DMS53 treated with DMSO at 0.1 percent for 48 hours (cell line): ENCODE measurements at regions not wholly inside any gene's neighbourhood (a gene's known extent, or its start where the extent isn't known, plus 50 kb on each side); places are given as distances from the start of the nearest gene placed in this dataset.
A peak's percentile ranks its signal among the peaks of the same experiment; 100 is the strongest.
"Not testable (repeated sequence)": the region's sequence is repeated elsewhere in the genome, so short reads cannot be mapped to it uniquely, and the experiment has no call there.

ENCODE experiments used
- DNase-seq: peaks from one replicate; lab custom pipeline; 2025; ENCODE audit not compliant: unreplicated experiment; lab: John Stamatoyannopoulos, UW

GRCh38 chr10:38209332-38209731 lies 115.2 kb downstream of the ZNF37A start:
- DNase-seq = no peak

GRCh38 chr10:38209748-38210147 lies 115.6 kb downstream of the ZNF37A start:
- not testable (repeated sequence) for DNase-seq

DNA sequence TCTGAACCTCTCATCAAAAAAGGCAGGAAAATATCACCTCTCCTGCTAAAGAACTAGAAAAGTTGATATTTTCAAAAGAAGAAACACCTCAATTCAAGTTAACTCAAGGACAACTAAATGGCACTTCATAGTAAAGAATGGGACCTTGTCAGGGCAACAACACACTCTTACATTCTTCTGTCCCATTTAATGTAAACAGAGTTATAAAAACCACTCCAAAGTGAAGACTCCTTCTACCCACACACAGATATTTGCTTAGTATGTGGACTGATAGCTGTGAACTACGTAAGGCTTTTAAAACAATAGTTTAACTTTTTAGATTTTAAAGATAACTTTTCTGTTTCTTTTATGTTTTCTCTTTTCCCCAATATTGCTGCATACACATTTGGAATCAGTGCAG lies 118.3 kb downstream of the ZNF37A start:
- DNase-seq = no peak

DNA sequence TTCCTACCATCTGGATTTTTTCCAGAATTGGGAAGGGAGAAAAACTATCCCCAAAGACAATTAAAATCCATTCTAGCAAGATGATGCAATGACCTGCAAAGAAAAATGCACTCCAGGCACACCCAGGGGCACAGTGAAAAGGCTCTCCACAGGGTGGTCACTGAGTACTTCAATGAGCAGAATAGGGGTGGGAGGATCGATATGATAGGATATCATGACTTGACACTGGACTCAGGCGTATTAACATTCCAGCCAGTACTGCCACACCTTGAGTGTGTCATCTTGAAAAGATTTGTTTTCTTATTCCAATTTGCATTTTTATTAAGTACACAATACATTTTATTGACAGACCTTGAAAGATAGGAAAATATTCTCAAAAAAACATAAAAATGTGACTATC lies 132.2 kb downstream of the ZNF37A start:
- no peak for DNase-seq

DNA sequence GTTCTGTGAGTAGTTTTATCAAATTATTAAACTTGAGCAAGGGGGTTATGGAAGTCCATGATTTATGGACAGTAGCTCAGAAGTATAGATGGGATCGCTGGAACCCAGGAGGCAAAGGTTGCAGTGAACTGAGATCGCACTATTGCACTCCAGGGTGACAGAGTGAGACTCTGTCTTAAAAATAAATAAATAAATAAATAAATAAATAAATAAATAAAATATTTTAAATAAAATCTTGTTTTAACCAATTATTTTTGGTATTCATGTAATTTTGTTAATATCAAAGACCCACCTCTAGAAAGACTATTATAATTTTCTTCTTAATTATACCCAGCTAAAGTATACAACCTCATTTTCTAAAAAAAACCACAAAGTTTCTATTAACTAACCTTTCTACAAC lies 134.3 kb downstream of the ZNF37A start:
- DNase-seq = no peak

DNA sequence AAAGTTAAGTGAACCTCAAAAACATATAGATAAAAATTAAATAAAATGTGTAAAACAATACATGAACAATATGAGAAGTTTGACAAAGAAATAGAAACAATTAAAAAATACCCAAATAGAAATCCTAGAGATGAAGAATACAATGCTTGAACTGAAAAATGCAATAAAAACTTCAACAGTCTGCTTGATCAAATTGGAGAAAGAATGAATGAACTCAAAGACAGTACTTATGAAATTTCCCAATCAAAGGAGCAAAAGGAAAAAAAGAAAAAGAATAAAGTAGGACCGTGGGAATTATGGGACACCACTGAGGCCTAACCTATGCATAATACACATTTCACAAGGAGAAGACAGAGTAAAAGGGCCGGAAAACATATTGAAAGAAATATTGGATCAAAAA lies 144.3 kb downstream of the ZNF37A start:
- not testable (repeated sequence) for DNase-seq

DNA sequence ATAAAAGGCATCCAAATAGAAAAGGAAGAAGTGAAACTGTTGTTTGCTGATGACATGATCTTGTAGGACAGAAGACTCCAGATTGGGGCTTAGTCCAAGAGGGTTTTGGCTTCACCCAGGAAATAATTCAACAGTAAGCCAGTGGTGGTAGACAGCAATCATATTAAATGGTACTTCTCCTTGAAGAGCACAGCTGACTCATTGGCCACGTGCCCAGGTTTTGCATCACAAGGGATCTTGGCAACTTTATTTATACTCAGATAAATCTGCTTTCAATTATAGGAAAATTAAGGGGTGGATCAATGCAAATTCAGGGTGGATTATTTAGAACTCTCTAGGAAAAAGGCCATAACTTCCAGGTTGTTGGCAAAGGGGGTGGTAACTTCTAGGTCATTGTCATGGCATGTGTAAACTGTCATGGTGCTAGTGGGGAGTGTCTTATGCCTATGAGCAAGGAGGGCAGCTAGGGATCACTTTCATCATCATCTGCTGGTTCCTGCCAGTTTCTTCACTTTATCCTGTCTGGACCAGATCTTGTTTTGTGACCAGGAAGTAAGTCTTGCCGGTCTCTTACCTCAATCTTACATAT lies 148.0 kb downstream of the ZNF37A start:
- DNase-seq = not testable (repeated sequence)

DNA sequence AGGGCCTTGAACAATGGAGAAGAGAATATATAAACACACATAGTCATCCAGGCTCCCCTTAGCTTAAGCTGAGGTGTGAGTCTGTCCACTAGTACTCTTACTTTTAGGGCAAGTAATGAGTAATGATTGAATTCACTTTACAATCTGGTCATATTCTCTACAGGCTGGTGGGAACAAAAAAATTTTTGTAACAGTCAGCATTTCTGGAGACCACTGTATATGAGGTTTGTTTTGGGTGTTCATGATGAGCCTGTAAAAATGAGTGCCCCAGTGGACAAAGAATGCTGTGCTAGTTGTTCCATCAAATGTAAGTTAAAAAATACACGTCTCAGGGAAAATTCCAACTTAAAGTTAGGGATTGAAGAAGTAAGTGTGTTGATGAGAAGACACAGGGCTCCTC lies 154.0 kb downstream of the ZNF37A start:
- not testable (repeated sequence) for DNase-seq

DNA sequence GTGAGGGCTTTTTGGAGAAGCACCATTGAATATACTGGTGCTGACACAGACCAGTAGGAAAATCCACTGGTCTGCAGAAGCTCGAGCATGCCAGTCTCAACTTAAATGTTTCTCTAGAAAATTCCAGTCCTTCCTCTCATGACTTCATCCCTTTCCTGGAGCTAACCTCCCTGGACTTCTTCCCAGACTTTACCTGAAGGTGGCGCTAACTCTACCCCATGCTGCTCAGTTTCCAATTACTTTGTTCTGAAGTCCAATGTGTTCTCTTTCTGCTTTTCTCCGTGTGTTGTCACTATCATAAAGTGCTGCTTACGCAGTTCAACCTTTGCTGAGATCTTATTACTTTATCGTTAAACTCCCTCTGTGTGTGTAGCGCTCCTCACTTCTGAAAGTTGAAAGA lies 158.4 kb downstream of the ZNF37A start:
- DNase-seq = not testable (repeated sequence)

DNA sequence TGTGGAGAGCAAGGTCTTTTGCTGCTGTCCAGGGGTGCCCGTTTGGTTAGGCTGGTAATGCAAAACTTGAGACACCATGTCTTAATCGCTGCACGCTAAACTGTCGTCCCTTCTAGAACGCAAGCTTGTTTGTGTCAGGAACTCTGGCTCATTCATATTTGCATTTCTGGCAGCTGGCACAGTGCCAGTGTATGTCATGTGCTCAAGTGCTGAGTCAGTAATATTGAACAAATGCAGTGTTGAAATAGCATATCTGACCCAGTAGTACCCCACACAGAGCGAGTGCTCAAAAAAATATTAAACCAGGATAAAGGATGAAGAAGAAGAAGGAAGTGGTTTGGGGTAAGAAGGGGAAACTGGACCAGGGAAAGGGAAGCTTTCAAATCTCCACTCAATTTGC lies 173.4 kb downstream of the ZNF37A start:
- not testable (repeated sequence) for DNase-seq

DNA sequence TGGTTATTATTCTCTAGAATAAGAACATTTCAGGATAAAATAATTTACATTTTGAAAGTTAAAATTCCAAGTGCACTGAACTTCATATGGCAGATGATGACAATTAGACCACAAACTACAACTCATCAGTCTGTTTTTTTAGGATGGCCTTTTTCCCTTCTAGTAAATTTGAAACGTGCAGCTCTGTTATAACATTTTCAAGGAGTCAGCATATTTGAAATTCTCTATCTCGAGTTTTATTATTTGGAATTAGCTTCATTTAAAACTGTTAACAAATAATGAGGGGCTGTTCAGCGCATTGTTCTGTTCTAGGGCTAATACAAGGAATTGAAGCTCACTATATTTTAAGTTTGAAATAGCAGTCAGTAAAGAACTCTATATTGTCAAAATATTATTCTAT lies 176.9 kb downstream of the ZNF37A start:
- not testable (repeated sequence) for DNase-seq

DNA sequence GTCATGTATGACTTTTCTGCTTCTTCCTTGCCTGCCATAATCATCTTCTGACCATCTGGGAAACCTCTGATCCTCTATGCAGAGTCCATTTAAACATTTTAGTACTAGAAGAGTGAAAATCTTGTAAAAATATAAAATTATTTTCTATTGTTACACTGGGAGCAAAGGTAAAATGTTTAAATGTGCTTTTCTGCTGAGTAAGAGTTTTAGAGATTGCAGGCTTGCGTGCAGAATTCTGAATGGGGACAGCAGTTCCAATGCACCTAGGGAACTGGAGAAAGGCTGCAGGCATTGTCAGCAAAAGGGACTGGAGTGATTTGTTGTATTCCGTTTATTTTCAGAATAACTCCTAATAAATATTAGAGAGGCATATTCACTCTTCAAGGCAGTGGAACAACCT lies 180.7 kb downstream of the ZNF37A start:
- not testable (repeated sequence) for DNase-seq

DNA sequence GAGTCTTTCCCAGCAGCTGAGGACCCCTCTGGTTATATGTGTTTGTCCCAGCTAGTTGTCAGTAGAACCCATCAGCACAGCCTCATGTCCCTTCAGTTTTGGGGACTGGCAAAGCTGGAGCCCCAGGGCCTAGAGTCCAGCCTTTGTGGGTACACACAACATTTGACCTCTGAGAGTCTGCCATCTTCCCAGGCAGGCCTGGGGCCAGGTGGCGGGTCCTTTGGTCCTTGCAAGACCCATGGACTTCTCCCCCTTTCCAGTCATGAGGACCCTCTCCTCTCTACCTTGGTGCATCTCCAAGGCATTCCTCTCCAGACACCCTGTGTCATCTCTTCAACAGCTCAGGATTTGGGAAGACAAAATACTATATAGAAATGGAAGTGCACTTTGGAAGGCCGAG lies 198.4 kb downstream of the ZNF37A start:
- not testable (repeated sequence) for DNase-seq

- DNase-seq = not testable (repeated sequence)
Measured at GRCh38 chr10:38310111-38310510, 216.0 kb downstream of the ZNF37A start.

DNA sequence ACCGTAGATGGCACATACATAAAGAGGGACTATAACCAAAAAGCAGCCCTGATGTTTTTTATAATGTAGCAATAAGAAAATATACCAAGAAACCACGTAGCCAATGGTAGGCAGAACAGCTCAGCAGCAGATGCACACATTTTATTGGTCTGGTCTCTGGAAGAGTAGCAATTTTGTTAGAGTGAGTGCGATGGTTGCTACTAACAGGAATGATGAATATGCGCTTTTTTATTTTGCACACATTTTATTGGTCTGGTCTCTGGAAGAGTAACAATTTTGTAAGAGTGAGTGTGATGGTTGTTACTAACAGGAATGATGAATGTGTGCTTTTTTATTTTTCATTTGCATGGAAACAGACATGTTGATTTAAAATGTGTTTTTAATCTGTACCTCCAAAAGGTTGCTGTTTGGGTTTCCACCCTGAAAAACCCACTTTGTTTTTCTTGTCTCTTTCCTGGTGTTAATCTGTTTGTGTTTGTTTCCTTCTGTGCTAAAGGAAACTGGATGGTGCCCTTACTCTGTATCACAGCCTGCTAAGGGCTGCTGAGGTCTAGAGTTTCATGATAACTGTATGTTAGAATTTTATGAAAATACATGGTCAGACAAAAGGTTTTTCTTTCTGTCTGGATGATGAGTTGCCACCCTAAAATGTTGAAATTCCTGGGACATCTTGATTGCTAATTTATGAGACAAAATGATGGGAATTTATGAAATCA lies 221.1 kb downstream of the ZNF37A start:
- DNase-seq = not testable (repeated sequence)

DNA sequence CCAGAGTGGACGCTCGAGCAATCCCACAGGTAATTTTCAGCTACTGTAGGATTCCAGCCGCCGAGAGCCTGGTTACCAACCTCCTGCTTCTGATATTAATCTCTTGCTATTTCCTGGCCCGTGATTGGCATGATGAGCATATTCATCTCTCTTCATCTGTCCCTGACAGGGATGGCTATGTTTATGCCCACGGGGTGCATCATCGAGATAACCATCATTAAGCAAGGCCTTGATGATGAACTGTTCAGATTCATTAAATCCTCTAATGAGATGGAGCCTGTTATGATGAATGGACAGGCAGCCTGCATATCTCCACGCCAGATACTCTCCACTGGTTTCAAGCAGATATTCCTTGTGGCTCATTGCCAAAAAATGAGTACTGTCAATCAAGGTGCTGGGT lies 227.3 kb downstream of the ZNF37A start:
- DNase-seq = not testable (repeated sequence)

- not testable (repeated sequence) for DNase-seq
Measured at GRCh38 chr10:38330306-38330705, 236.2 kb downstream of the ZNF37A start.

DNA sequence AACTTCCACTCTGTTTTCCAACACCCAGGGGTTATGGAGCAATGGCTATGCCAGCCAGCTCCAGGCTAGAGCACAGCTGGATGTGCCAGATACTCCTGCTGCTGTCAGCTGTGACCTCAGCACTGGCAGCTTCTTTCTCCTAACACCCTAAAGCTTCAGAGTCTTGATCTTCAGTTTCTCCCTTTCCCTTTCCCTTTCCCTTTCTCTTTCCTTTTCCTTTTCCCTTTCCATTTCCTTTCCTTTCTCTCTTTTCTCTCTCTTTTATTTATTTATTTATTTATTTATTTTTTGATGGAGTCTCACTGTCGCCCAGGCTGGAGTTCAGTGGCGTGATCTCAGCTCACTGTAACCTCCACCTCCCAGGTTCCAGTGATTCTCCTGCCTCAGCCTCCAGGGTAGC lies 237.0 kb downstream of the ZNF37A start:
- not testable (repeated sequence) for DNase-seq

- DNase-seq = not testable (repeated sequence)
Measured at GRCh38 chr10:38333699-38334098, 239.6 kb downstream of the ZNF37A start.

DNA sequence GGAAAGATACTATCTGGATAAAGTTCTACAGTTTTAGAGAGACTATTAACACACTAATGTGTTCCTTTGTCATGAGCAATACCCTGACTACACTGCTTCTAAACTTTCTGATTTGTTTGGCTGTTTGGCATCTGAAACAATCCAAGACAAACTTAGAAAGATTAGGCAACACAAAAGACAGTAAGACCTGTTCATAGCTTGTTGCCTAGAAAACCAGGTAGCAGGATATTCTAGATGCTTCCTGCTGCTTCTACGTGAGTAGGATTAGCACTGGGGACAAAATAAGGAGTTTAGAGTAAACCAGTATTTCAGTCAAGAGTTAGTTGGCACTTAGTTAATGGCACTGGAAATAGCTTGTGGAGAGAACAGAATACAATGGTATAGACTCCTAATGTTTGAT lies 256.5 kb downstream of the ZNF37A start:
- DNase-seq = not testable (repeated sequence)

- not testable (repeated sequence) for DNase-seq
Measured at GRCh38 chr10:38354410-38354809, 260.3 kb downstream of the ZNF37A start.

GRCh38 chr10:38355911-38356526 lies 261.9 kb downstream of the ZNF37A start:
- peak; percentile 41 for DNase-seq
